SK-N-SH treated with all-trans-retinoic acid at 6 μM for 48 hours (cell line): ENCODE measurements at regions not wholly inside any gene's neighbourhood (a gene's known extent, or its start where the extent isn't known, plus 50 kb on each side); places are given as distances from the start of the nearest gene placed in this dataset.

Experiments
- ATAC-seq: fragments of 200-7000 bp; cut with Tn5 transposase; 3 replicates; pipeline ENCODE4 v1.9.1; 2020; ENCODE audit warnings: mild to moderate bottlenecking, moderate library complexity
- ARNTL ChIP-seq: fragments of 450-650 bp; formaldehyde crosslinking; IDR thresholded peaks from 2 replicates; pipeline ENCODE4 v1.5.0; 2020; ENCODE audit warnings: low read depth, mild to moderate bottlenecking, moderate library complexity, borderline replicate concordance
- BACH2 ChIP-seq: fragments of 250-450 bp; sonication (Bioruptor Pico); IDR thresholded peaks from 2 replicates; pipeline ENCODE4 v1.9.0; 2021; ENCODE audit warnings: mild to moderate bottlenecking, borderline replicate concordance
- CSDC2 ChIP-seq: fragments of 250-450 bp; sonication (Bioruptor Pico); IDR thresholded peaks from 2 replicates; pipeline ENCODE4 v1.5.0; 2020; ENCODE audit warnings: mild to moderate bottlenecking, moderate library complexity
- CSRNP3 ChIP-seq: fragments of 250-450 bp; sonication (Bioruptor Pico); IDR thresholded peaks from 2 replicates; pipeline ENCODE4 v1.5.1; 2021; ENCODE audit warnings: mild to moderate bottlenecking, moderate library complexity
- ESRRG ChIP-seq: fragments of 250-450 bp; sonication (Bioruptor Pico); IDR thresholded peaks from 2 replicates; pipeline ENCODE4 v1.6.1; 2021; ENCODE audit warnings: mild to moderate bottlenecking
- GLIS3 ChIP-seq: fragments of 250-450 bp; sonication (Bioruptor Pico); IDR thresholded peaks from 2 replicates; pipeline ENCODE4 v1.5.0; 2020; ENCODE audit warnings: mild to moderate bottlenecking, moderate library complexity
- ISL1 ChIP-seq: fragments of 250-450 bp; sonication (Bioruptor Pico); IDR thresholded peaks from 2 replicates; pipeline ENCODE4 v2.1.2; 2022; ENCODE audit warnings: mild to moderate bottlenecking, moderate library complexity
- OSR1 ChIP-seq: fragments of 250-450 bp; sonication (Bioruptor Pico); IDR thresholded peaks from 2 replicates; pipeline ENCODE4 v1.8.0; 2022; ENCODE audit warnings: moderate library complexity, mild to moderate bottlenecking, inconsistent platforms
- POU6F1 ChIP-seq: fragments of 250-450 bp; sonication (Bioruptor Pico); IDR thresholded peaks from 2 replicates; pipeline ENCODE4 v1.8.0; 2021; ENCODE audit warnings: low read depth, mild to moderate bottlenecking, moderate library complexity, borderline replicate concordance
- RARB ChIP-seq: fragments of 250-450 bp; sonication (Bioruptor Pico); IDR thresholded peaks from 2 replicates; pipeline ENCODE4 v1.8.0; 2021; ENCODE audit warnings: mild to moderate bottlenecking, moderate library complexity
- SNAI2 ChIP-seq: fragments of 250-450 bp; sonication (Bioruptor Pico); IDR thresholded peaks from 2 replicates; pipeline ENCODE4 v1.5.0; 2020; ENCODE audit warnings: mild to moderate bottlenecking, moderate library complexity
- TCF4 ChIP-seq: fragments of 250-450 bp; sonication (Bioruptor Pico); IDR thresholded peaks from 2 replicates; pipeline ENCODE4 v1.8.0; 2021; ENCODE audit warnings: mild to moderate bottlenecking, moderate library complexity, borderline replicate concordance
- TOX ChIP-seq: fragments of 250-450 bp; sonication (Bioruptor Pico); IDR thresholded peaks from 2 replicates; pipeline ENCODE4 v1.8.0; 2021; ENCODE audit warnings: mild to moderate bottlenecking, moderate library complexity, borderline replicate concordance
- TSHZ2 ChIP-seq: fragments of 250-450 bp; sonication (Bioruptor Pico); IDR thresholded peaks from 2 replicates; pipeline ENCODE4 v1.5.0; 2020; ENCODE audit warnings: mild to moderate bottlenecking, moderate library complexity
- ZC3H10 ChIP-seq: fragments of 250-450 bp; sonication (Bioruptor Pico); IDR thresholded peaks from 2 replicates; pipeline ENCODE4 v1.5.1; 2021; ENCODE audit warnings: mild to moderate bottlenecking, moderate library complexity
- ZFP3 ChIP-seq: fragments of 250-450 bp; sonication (Bioruptor Pico); IDR thresholded peaks from 2 replicates; pipeline ENCODE4 v1.5.0; 2020; ENCODE audit warnings: mild to moderate bottlenecking, moderate library complexity
- ZFP30 ChIP-seq: fragments of 450-650 bp; formaldehyde crosslinking; IDR thresholded peaks from 2 replicates; pipeline ENCODE4 v1.5.0; 2022; ENCODE audit warnings: mild to moderate bottlenecking, moderate library complexity
- ZNF565 ChIP-seq: fragments of 450-650 bp; formaldehyde crosslinking; conservative IDR thresholded peaks from 2 replicates; pipeline ENCODE4 v1.5.0; 2020; ENCODE audit warnings: low read depth, mild to moderate bottlenecking, moderate library complexity
- ZNF8 ChIP-seq: fragments of 450-650 bp; formaldehyde crosslinking; IDR thresholded peaks from 2 replicates; pipeline ENCODE4 v1.5.0; 2020; ENCODE audit warnings: mild to moderate bottlenecking, moderate library complexity
- TF ChIP-seq, protein P1 (sequence below): fragments of 250-450 bp; sonication (Bioruptor Pico); IDR thresholded peaks from 2 replicates; pipeline ENCODE4 v1.5.1; 2020; ENCODE audit warnings: low read depth, mild to moderate bottlenecking, moderate library complexity

GRCh38 chr21:14864211-14865021, 200.4 kb downstream of the NRIP1 start:
- TF ChIP-seq TCF4 (CRISPR knock-in tag) (no peak), ZC3H10 (CRISPR knock-in tag) (no peak), ESRRG (CRISPR knock-in tag) (no peak), BACH2 (CRISPR knock-in tag) (no peak)
- ATAC-seq: peak; percentile 82

DNA sequence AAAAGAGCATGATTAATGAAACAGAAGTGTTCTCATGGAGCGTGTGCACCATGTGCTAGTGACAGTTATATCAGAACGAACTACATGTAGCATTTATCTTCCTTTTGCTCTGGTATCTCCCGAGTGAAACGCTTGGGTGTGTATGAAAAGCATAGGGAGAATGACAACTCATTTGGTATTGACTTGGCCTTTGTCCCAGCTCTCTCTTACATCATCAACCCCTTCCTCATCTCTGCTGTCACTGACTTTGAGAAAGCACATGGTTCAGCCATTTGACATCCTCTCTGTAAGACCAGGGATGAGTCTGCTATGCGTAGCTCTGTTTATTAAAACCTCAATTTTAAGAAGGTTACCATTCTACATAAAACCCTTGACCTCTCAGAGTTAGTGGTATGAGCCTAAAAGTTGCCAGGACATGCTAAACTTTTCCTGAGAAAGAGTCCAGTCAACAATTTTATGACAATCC, 201.0 kb downstream of the NRIP1 start:
- no peak for TF ChIP-seq BACH2 (CRISPR knock-in tag)

GRCh38 chr21:14862794-14863720, 201.7 kb downstream of the NRIP1 start:
- no peak for ATAC-seq
- TF ChIP-seq ARNTL (no peak), TSHZ2 (CRISPR knock-in tag) (no peak), TCF4 (CRISPR knock-in tag) (no peak), ZFP30 (no peak), CSRNP3 (CRISPR knock-in tag) (no peak), SNAI2 (CRISPR knock-in tag) (no peak), ESRRG (CRISPR knock-in tag) (no peak), CSDC2 (CRISPR knock-in tag) (no peak), ZNF565 (CRISPR knock-in tag) (no peak), ZC3H10 (CRISPR knock-in tag) (no peak), OSR1 (CRISPR knock-in tag) (no peak), RARB (CRISPR knock-in tag) (no peak), ZFP3 (CRISPR knock-in tag) (no peak), POU6F1 (no peak)
- TF ChIP-seq, protein P1, sequence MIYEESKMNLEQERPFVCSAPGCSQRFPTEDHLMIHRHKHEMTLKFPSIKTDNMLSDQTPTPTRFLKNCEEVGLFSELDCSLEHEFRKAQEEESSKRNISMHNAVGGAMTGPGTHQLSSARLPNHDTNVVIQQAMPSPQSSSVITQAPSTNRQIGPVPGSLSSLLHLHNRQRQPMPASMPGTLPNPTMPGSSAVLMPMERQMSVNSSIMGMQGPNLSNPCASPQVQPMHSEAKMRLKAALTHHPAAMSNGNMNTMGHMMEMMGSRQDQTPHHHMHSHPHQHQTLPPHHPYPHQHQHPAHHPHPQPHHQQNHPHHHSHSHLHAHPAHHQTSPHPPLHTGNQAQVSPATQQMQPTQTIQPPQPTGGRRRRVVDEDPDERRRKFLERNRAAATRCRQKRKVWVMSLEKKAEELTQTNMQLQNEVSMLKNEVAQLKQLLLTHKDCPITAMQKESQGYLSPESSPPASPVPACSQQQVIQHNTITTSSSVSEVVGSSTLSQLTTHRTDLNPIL: no peak
- TF ChIP-seq, all 23 proteins: peak for 0

More for the DNA sequence above, 201.0 kb downstream of the NRIP1 start:
- no peak for ATAC-seq

GRCh38 chr21:14858311-14858710, 206.5 kb downstream of the NRIP1 start:
- no peak for ATAC-seq
- TF ChIP-seq ESRRG (CRISPR knock-in tag) (no peak), ZC3H10 (CRISPR knock-in tag) (no peak), ZNF8 (CRISPR knock-in tag) (no peak), ZFP30 (no peak), GLIS3 (CRISPR knock-in tag) (no peak), CSRNP3 (CRISPR knock-in tag) (no peak), RARB (CRISPR knock-in tag) (no peak), TOX (CRISPR knock-in tag) (no peak), BACH2 (CRISPR knock-in tag) (no peak), POU6F1 (no peak), ISL1 (CRISPR knock-in tag) (no peak), ZNF565 (CRISPR knock-in tag) (no peak)
